CMK (cell line): ENCODE measurements at regions not wholly inside any gene's neighbourhood (a gene's known extent, or its start where the extent isn't known, plus 50 kb on each side); places are given as distances from the start of the nearest gene placed in this dataset.
"Not testable (repeated sequence)": the region's sequence is repeated elsewhere in the genome, so short reads cannot be mapped to it uniquely, and the experiment has no call there.

Experiments
- DNase-seq: peaks from one replicate; pipeline ENCODE4 v3.0.0-alpha.2; 2010; ENCODE audit warnings: low read depth

DNA sequence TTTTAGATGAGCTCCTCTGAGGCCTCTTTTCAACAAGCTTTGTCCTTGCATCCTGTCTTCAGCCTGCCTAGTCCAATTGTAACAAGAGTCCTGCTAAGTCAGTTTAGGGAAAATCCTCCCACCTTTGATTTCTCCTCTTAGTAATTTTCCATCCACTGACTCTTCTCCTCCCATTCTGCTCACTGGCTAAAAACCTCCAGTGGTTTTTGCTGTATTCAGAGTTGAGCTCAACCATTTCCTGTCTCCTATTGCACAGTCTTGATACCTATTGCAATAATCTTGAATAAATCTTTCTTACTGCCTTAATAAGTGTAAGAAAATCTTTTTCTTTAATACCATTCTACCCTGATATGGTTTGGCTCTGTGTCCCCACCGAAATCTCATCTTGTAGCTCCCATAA lies 117.8 kb upstream of the ENPP6 start:
- no peak for DNase-seq

- DNase-seq = not testable (repeated sequence)
Observed at GRCh38 chr4:184333446-184333845, 115.8 kb upstream of the ENPP6 start.

DNA sequence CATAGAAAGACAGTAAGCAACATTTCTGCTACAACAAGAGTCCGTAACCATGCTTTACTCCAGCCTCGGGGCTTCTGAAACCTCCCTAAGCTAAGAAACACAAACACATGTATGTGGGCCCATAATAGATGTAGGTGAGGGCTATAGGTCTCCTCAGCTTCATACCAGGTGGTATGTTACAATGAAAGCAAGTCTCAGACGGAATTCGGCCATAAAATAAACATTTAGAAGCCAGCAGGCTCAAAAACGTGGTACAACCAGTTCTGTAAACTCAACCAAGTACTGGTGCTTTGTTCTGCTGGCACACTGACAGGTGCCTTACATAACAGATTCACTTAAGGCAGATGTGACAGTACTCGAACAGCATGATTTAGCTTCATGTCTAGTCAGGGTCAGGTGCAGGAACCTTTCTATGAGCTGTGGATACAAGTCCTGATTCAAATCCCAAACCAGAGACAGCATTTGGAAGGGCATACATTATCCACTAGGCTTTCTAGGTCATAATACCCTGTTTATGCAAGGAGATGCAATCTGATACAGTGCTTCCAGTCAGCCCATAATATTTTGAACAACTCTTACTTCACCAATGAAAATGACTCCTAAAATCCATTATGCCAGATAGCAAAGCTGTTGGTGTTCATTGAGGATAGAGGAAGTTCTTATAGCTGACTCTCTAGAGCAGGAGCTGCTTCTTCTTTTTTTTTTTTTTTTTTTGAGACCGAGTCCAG lies 113.8 kb upstream of the ENPP6 start:
- DNase-seq = no peak

DNA sequence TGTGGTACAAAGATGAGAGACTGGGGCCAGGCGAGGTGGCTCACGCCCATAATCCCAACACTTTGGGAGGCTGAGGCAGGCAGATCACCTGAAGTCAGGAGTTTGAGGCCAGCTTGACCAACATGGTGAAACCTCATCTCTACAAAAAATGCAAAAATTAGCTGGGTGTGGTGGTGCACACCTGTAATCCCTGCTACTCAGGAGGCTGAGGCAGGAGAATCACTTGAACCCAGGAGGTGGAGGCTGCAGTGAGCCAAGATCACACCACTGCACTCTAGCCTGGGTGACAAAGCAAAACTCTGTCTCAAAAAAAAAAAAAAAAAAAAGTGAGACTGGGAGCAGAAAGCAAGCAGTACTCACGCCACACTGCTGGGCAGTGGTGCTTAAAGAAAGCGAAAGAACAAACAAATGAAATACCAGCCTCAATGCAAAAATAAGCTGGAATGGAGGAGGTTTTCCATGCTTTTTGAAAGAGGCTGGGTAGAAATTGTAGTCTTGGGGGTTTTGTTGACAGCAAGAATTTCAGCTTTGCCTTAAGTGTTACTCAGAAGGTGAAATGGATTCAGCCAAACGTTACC lies 112.9 kb upstream of the ENPP6 start:
- DNase-seq = not testable (repeated sequence)

- no peak for DNase-seq
Observed at GRCh38 chr4:184329659-184330400, 112.2 kb upstream of the ENPP6 start.

DNA sequence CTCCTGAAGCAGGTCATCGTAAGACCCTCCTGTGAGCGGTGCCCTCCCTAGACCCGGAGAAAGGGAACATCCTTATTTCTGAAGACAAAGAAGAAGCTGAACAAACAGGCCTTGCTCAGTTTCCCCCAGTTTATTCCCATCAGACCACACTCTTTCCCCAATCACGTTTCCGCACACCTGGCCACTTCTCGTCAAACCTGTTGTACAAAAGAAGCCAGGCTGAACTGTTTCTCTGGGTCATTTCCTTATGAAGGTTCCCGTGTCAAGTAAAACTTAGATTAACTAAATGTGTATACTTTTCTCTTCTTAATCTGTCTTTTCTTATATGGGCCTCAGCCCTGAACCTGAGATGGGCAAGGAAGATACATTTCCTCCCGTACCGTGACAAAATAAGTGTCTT lies 111.6 kb upstream of the ENPP6 start:
- DNase-seq = no peak

DNA sequence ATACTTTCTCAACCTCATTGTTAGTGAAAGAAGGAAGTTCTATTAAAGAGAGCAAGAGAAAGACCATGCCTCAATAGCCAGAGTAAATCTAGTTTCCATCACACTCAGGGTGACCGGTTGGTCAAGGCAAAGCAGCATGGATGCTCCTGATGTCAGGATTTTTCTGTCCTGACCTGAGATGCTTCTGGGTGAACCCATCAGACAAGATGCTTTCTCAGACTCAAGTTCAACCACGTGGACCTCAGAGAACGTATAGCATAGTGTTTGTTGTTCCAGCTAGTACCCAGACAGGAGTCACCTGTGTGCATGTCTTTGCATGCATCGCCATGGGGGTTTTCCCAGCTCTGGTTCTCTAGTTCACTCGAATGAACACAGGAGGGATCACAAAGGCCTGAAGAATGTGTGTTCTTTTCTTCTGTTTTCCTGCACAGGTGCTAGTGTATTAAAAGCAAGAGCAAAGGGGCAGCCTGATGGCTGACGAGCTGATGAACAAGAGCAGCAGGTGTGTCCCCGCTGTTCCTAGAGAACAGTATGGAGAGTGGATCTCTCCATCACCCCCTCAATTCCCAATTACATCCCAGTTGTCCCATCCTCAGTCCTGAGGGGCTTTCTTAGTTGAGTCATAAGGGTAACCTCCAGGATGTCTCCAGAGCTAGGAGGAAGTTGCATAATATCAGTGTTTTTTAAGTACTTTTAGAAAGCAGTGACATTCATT lies 110.5 kb upstream of the ENPP6 start:
- no peak for DNase-seq

DNA sequence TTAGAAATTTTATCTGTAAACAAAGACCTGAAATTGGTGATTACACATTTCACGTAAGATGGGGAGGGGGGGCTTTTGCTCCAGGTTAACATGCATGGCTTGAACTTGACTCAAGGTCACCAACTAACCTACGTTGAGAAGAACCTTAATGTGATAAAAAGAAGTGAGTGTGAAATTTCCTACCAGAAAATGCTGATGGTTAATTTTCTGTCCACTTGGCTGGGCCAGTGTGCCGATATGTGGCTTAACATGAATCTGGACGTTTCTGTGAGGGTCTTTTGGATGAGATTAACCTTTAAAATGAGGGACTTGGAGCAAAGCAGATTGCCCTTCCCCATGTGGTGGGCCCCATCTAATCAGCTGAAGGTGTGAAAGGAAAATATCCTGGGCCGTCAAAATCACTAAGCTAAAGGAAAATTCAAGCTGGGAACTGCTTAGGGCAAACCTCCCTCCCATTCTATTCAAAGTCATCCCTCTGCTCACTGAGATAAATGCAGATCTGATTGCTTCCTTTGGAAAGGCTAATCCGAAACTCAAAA lies 107.3 kb upstream of the ENPP6 start:
- DNase-seq = no peak

- DNase-seq = no peak
Observed at GRCh38 chr4:184322328-184323025, 104.8 kb upstream of the ENPP6 start.

- DNase-seq = no peak
Observed at GRCh38 chr4:184320631-184321030, 103.0 kb upstream of the ENPP6 start.

- DNase-seq = no peak
Observed at GRCh38 chr4:184318852-184319251, 101.2 kb upstream of the ENPP6 start.

GRCh38 chr4:184317234-184317918 lies 99.7 kb upstream of the ENPP6 start:
- DNase-seq = no peak

- no peak for DNase-seq
Observed at GRCh38 chr4:184316821-184317220, 99.1 kb upstream of the ENPP6 start.

DNA sequence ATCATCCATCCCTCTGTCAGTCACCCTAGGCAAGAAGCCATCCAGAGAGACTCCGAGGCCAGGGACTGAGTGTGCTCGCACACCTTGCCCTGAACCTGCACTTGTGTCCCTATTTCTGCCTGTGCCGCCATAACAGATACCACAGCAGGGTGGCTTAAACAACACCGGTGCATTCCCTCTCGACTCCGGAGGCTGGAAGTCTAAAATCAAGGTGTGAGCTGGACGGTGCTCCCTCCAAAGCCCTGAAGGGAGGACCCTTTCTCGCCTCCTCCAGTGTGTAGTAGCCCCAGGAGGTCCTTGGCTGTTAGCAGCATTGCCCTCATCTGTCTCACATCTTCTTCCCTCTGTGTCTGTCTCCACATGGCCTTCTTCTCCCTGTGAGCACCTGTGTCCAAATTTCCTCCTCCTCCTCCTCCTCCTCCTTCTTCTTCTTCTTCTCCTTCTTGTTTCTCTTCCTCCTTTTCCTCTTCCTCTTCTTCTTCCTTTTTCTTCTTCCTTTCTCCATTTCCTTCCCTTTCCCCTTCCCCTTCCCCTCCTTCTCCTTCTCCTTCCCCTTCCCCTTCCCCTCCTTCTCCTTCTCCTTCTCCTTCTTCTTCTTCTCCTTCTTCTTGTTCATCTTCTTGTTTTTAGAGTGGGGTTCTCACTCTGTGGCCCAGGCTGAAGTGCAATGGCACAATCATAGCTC lies 98.1 kb upstream of the ENPP6 start:
- no peak for DNase-seq

GRCh38 chr4:184313702-184314659 lies 96.3 kb upstream of the ENPP6 start:
- no peak for DNase-seq

DNA sequence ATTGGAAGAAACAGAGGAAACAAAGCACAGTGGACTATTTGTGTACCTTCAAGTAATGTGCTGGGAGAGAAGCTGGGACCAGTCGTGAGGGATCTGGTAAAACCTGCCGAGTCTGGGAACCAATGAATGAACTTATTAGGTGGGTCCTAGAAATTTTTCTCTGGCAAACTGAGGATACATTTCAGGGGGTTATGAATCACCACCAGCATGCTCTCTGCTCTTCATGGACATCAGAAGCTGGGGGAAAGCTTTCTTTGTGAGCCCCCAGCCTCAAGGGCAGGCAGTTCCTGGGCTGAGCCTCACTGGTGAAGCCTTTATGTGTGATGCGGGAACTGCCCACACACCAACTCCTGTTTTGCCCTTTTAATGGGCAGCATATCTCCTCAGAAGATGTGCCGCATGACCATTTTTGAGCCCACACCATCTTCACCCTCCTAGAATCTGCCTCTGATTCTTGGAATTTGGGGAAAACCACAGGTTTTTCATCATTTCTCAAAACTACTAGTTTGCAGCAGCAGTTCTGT lies 95.4 kb upstream of the ENPP6 start:
- no peak for DNase-seq

- no peak for DNase-seq
Observed at GRCh38 chr4:184312126-184312525, 94.5 kb upstream of the ENPP6 start.

GRCh38 chr4:184310881-184311709 lies 93.4 kb upstream of the ENPP6 start:
- DNase-seq = no peak
